HT-29 (cell line): ENCODE measurements at regions not wholly inside any gene's neighbourhood (a gene's known extent, or its start where the extent isn't known, plus 50 kb on each side); places are given as distances from the start of the nearest gene placed in this dataset.

Experiments
- DNase-seq: peaks from one replicate; pipeline ENCODE4 v3.0.0-alpha.2; 2015; ENCODE audit warnings: low spot score

GRCh38 chr2:59924346-59924745, 629.1 kb downstream of the BCL11A start:
- DNase-seq = no peak

GRCh38 chr2:59922450-59922849, 631.0 kb downstream of the BCL11A start:
- no peak for DNase-seq

GRCh38 chr2:59921743-59922142, 631.7 kb downstream of the BCL11A start:
- no peak for DNase-seq

- no peak for DNase-seq
Measured at GRCh38 chr2:59920961-59921360, 632.5 kb downstream of the BCL11A start.

- DNase-seq = no peak
Measured at GRCh38 chr2:59920307-59920706, 633.1 kb downstream of the BCL11A start.

GRCh38 chr2:59919579-59919978, 633.9 kb downstream of the BCL11A start:
- DNase-seq = no peak

- DNase-seq = no peak
Measured at GRCh38 chr2:59912042-59912441, 641.4 kb downstream of the BCL11A start.

GRCh38 chr2:59910166-59910565, 643.3 kb downstream of the BCL11A start:
- no peak for DNase-seq

GRCh38 chr2:59909147-59909546, 644.3 kb downstream of the BCL11A start:
- DNase-seq = no peak

- no peak for DNase-seq
Measured at GRCh38 chr2:59905731-59906130, 647.7 kb downstream of the BCL11A start.

GRCh38 chr2:59903994-59904544, 649.4 kb downstream of the BCL11A start:
- DNase-seq = no peak

GRCh38 chr2:59900728-59901452, 652.6 kb downstream of the BCL11A start:
- no peak for DNase-seq

- DNase-seq = no peak
Measured at GRCh38 chr2:59899692-59900091, 653.8 kb downstream of the BCL11A start.

- DNase-seq = no peak
Measured at GRCh38 chr2:59896499-59897245, 656.8 kb downstream of the BCL11A start.

- DNase-seq = no peak
Measured at GRCh38 chr2:59893612-59894011, 659.8 kb downstream of the BCL11A start.

GRCh38 chr2:59892398-59892797, 661.1 kb downstream of the BCL11A start:
- no peak for DNase-seq

GRCh38 chr2:59889305-59889704, 664.1 kb downstream of the BCL11A start:
- DNase-seq = no peak

- DNase-seq = no peak
Measured at GRCh38 chr2:59888706-59889105, 664.7 kb downstream of the BCL11A start.

GRCh38 chr2:59888015-59888414, 665.4 kb downstream of the BCL11A start:
- DNase-seq = no peak

- DNase-seq = no peak
Measured at GRCh38 chr2:59887366-59887765, 666.1 kb downstream of the BCL11A start.

- DNase-seq = no peak
Measured at GRCh38 chr2:59886759-59887158, 666.7 kb downstream of the BCL11A start.

- DNase-seq = no peak
Measured at GRCh38 chr2:59885541-59885940, 667.9 kb downstream of the BCL11A start.

GRCh38 chr2:59884166-59884565, 669.3 kb downstream of the BCL11A start:
- no peak for DNase-seq
